Neuron (in vitro differentiated cells): ENCODE measurements at regions not wholly inside any gene's neighbourhood (a gene's known extent, or its start where the extent isn't known, plus 50 kb on each side); places are given as distances from the start of the nearest gene placed in this dataset.

Experiments
- H2AFZ ChIP-seq: one replicate; pipeline ENCODE4 v1.6.1; 2013; ENCODE audit warnings: low read depth, mild to moderate bottlenecking, inconsistent platforms, low read length, moderate library complexity
- H3K27me3 ChIP-seq: one replicate; pipeline ENCODE4 v1.6.1; 2013; ENCODE audit warnings: low read length; ENCODE audit not compliant: insufficient read depth
- H3K36me3 ChIP-seq: one replicate; pipeline ENCODE4 v1.6.1; 2013; ENCODE audit warnings: low read length; ENCODE audit not compliant: insufficient read depth
- H3K4me1 ChIP-seq: one replicate; pipeline ENCODE4 v1.6.1; 2013; ENCODE audit warnings: low read length; ENCODE audit not compliant: insufficient read depth
- H3K4me3 ChIP-seq: 2 replicates; pipeline ENCODE4 v1.5.1; 2013; ENCODE audit warnings: mild to moderate bottlenecking, low read length, moderate library complexity
- H3K9me3 ChIP-seq: one replicate; pipeline ENCODE4 v1.6.1; 2013; ENCODE audit warnings: low read length

DNA sequence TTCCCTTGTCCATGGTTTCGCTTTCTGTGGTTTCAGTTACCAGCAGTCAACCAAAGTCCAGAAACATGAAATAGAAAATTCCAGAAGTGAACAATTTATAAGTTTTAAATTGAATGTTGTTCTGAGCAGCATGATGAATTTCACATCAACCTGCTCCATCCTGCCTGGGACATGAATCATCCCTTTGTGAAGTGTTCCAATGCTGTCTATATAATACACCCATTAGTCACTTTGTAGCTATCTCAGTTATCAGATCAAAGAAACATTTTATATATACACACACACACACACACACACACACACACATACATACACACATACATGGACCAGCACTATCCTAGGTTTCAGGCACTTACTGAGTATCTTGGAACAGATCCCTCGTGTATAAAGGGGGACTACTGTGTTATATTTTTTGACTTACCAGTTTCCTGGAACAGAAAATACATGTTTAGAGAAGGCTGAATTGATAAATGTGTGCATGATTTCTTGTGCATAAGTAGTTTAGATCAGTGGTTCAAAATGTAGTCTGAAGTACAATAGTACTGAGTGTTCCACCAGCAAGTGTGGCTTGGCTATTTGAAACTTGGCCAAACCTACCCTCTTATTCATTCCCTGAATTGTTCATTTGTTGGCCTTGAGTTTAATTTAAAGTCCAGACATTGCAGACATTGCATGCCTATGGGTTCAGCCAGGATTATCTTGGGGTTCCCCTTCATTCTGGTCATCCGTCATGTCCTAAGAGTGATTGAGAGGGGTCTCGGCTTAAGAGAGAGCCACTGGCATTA lies 510.0 kb downstream of the GADD45G start:
- Histone ChIP-seq H3K36me3 (no peaks in the 10 kb centered on the region), H3K27me3 (no peaks in the 10 kb centered on the region), H3K4me3 (no peak overlapping the region), H3K9me3 (no peaks in the 10 kb centered on the region), H3K4me1 (no peaks in the 10 kb centered on the region), H2AFZ (no peak overlapping the region)

GRCh38 chr9:90121762-90122161 lies 517.0 kb downstream of the GADD45G start:
- no peaks in the 10 kb centered on the region for H3K9me3 ChIP-seq
- H2AFZ ChIP-seq, result no peak overlapping the region
- H3K36me3 ChIP-seq, result no peaks in the 10 kb centered on the region
- peaks cover 4% of the 10 kb centered on the region for H3K4me1 ChIP-seq
- no peak overlapping the region for H3K4me3 ChIP-seq
- no peaks in the 10 kb centered on the region for H3K27me3 ChIP-seq

GRCh38 chr9:90124961-90125360 lies 517.7 kb downstream of the DIRAS2 start:
- no peak overlapping the region for H3K4me3 ChIP-seq

GRCh38 chr9:90127923-90128322 lies 514.7 kb downstream of the DIRAS2 start:
- Histone ChIP-seq H3K9me3 (no peaks in the 10 kb centered on the region), H3K36me3 (no peaks in the 10 kb centered on the region), H3K4me1 (peaks cover 4% of the 10 kb centered on the region), H2AFZ (no peak overlapping the region), H3K27me3 (no peaks in the 10 kb centered on the region), H3K4me3 (no peak overlapping the region)

More at GRCh38 chr9:90124961-90125360, 517.7 kb downstream of the DIRAS2 start:
- Histone ChIP-seq H3K36me3 (no peaks in the 10 kb centered on the region), H2AFZ (no peak overlapping the region), H3K4me1 (peaks cover 4% of the 10 kb centered on the region), H3K9me3 (no peaks in the 10 kb centered on the region), H3K27me3 (no peaks in the 10 kb centered on the region)

DNA sequence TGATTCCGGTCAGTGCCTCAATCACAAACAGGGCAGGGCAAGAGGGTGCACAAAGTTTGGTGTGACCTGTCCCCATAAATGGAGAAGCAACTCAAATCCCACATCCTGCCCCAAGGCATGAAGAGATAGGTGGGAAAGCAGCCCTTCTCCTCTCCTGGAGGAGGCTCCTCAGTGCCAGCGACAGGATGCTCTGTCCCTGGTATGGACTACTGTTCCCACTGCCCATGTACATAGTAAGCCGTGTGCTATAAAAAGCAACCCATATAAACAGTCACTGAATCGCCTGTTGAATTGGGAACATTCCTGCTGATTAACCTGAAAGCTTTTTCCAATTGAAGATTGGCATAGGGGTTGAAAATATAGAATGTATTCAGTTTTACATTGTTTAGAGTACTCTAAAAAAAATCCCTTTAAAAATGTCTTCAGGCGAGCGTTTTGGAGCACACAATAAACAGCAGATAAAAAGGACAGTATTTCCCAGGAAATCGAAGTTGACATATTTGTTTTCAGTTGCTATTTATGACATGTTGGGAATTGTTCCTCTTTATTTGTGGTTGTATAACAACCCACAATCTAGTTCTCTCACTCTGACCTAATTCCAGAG lies 513.9 kb downstream of the DIRAS2 start:
- H3K4me3 ChIP-seq, result no peak overlapping the region
- H3K36me3 ChIP-seq, result no peaks in the 10 kb centered on the region
- H3K9me3 ChIP-seq, result no peaks in the 10 kb centered on the region
- no peaks in the 10 kb centered on the region for H3K27me3 ChIP-seq
- peaks cover 4% of the 10 kb centered on the region for H3K4me1 ChIP-seq
- H2AFZ ChIP-seq, result no peak overlapping the region

- peaks cover 4% of the 10 kb centered on the region for H3K4me1 ChIP-seq
- no peaks in the 10 kb centered on the region for H3K27me3 ChIP-seq
- no peak overlapping the region for H2AFZ ChIP-seq
- no peaks in the 10 kb centered on the region for H3K9me3 ChIP-seq
- no peak overlapping the region for H3K4me3 ChIP-seq
- no peaks in the 10 kb centered on the region for H3K36me3 ChIP-seq
Measured at GRCh38 chr9:90129446-90129845, 513.2 kb downstream of the DIRAS2 start.

DNA sequence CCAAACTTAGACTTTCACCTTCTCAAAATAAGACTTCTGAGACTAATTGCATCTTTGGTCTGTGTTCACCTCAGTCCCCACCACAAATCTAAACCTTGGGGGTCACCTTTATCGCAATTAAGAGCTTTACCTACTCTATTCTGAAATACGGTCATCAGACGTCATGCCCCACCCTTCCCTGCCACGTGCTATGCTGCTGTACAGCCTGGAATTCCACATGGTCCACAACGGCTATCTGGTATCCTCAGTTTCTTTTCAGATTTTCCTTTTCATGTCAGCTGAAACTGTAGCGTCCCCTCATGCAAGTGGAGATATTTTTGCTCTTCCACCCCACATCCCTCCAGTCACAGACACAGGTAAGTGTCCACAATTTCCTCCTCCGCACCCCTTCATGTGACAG lies 511.1 kb downstream of the DIRAS2 start:
- H3K36me3 ChIP-seq, result no peaks in the 10 kb centered on the region
- H3K27me3 ChIP-seq, result no peaks in the 10 kb centered on the region
- no peak overlapping the region for H3K4me3 ChIP-seq
- no peak overlapping the region for H2AFZ ChIP-seq
- no peaks in the 10 kb centered on the region for H3K4me1 ChIP-seq
- no peaks in the 10 kb centered on the region for H3K9me3 ChIP-seq

DNA sequence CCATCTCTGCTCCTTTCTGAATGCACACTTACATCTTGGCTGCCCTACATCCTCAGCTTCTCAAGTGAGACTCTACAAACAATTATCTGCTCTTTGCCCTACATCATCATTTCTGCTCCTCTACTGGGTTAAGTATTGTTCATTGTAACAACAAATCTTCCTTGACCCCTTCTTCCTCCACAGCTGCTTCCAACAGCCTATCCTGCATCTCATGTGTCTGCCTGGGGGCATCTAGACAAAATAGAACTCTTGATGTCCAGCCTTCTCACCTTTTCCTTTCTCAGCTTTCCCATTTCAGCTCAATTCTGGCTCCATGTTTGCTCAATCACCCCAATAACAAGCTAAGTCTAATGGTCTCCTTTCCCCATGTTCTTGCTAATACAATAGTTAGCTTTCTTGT lies 509.8 kb downstream of the DIRAS2 start:
- Histone ChIP-seq H2AFZ (no peak overlapping the region), H3K9me3 (no peaks in the 10 kb centered on the region), H3K4me1 (no peaks in the 10 kb centered on the region), H3K36me3 (no peaks in the 10 kb centered on the region), H3K4me3 (no peak overlapping the region), H3K27me3 (no peaks in the 10 kb centered on the region)

- Histone ChIP-seq H3K4me1 (no peaks in the 10 kb centered on the region), H3K9me3 (no peaks in the 10 kb centered on the region), H3K27me3 (peaks cover 4% of the 10 kb centered on the region), H3K36me3 (no peaks in the 10 kb centered on the region), H3K4me3 (no peak overlapping the region), H2AFZ (no peak overlapping the region)
Measured at GRCh38 chr9:90137801-90138200, 504.8 kb downstream of the DIRAS2 start.

DNA sequence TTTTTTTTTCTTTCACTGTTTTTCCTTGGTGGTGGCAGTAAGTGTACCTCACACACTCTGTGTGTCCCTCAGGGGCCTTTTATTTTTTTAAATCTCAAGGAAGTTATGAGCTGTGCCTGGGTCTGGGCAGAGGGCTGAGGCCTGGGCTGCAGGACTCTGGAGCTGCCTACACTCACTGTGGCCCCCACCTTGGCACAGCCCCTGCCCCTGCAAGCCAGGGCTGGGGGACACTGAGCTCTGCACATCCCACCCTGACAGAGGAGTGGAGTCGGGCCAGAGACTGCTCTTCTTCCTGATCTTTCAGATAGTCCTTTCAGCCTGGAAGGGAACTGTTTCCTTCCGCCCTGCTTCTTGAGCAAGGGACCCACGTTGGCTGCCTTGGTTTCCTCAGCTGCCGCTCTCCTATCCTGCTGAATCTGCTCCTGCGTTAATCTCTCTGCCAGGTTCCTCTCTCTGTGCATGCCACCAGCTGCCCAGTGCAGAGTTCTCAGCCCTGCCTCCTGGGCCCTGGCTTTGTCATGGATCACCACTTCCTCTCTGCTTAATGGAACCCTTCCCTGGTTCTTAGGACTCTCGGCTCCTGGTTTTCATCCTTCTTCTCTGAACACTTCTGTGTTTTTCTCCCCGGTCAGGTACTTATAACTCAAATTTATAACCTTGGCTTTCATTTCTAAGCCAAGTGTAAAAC lies 502.3 kb downstream of the DIRAS2 start:
- H2AFZ ChIP-seq, result no peak overlapping the region
- no peak overlapping the region for H3K4me3 ChIP-seq
- peaks cover 4% of the 10 kb centered on the region for H3K27me3 ChIP-seq
- no peaks in the 10 kb centered on the region for H3K36me3 ChIP-seq
- H3K4me1 ChIP-seq, result no peaks in the 10 kb centered on the region
- no peaks in the 10 kb centered on the region for H3K9me3 ChIP-seq

- no peaks in the 10 kb centered on the region for H3K9me3 ChIP-seq
- H3K4me1 ChIP-seq, result no peaks in the 10 kb centered on the region
- no peak overlapping the region for H2AFZ ChIP-seq
- H3K27me3 ChIP-seq, result peaks cover 4% of the 10 kb centered on the region
- H3K4me3 ChIP-seq, result no peak overlapping the region
- no peaks in the 10 kb centered on the region for H3K36me3 ChIP-seq
Measured at GRCh38 chr9:90141723-90142122, 500.9 kb downstream of the DIRAS2 start.

DNA sequence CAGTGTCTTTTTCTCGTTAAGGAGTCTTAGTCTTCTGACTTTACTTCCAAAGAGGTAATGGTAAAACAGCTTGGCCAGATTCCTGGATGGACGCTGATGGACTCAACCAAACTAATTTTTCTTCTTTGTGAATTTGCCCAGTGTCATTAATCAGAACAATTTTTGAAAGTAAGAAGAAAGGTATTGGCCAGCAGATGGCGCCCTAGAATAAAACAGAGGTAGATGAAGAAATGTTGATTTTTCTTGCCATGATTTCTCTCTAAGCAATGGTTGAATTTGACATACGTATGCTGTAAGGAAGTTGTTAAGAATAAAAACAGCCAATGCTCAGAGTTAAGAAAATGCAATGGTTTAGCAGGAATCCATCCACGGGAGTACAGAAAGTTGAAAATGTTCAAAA lies 500.0 kb downstream of the DIRAS2 start:
- H2AFZ ChIP-seq, result no peak overlapping the region

DNA sequence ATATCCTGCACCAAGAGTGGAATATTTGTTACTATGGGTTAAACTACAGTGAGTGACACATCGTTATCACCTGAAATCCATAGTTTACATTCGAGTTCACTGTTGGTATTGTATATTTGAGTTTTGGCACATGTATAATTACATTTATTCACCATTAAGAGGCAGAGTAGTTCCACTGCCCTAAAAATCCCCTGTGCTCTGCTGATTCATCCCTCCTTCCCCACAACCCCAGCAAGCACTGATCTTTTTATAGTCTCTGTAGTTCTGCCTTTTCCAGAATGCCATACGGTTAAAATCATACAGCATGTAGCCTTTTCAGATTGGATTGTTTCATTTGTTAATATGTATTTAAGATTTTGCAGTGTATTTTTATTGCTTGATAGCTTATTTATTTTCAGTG lies 495.2 kb downstream of the DIRAS2 start:
- no peaks in the 10 kb centered on the region for H3K27me3 ChIP-seq
- no peak overlapping the region for H3K4me3 ChIP-seq
- no peaks in the 10 kb centered on the region for H3K4me1 ChIP-seq
- H2AFZ ChIP-seq, result no peak overlapping the region
- no peaks in the 10 kb centered on the region for H3K9me3 ChIP-seq
- no peaks in the 10 kb centered on the region for H3K36me3 ChIP-seq

More for the DNA sequence above, 500.0 kb downstream of the DIRAS2 start:
- no peaks in the 10 kb centered on the region for H3K36me3 ChIP-seq
- no peaks in the 10 kb centered on the region for H3K4me1 ChIP-seq
- no peak overlapping the region for H3K4me3 ChIP-seq
- H3K27me3 ChIP-seq, result peaks cover 4% of the 10 kb centered on the region
- H3K9me3 ChIP-seq, result no peaks in the 10 kb centered on the region
